KG1 (cell line): ENCODE measurements at regions not wholly inside any gene's neighbourhood (a gene's known extent, or its start where the extent isn't known, plus 50 kb on each side); places are given as distances from the start of the nearest gene placed in this dataset.

Experiments
- DNase-seq: peaks from one replicate; lab custom pipeline; 2025; lab: John Stamatoyannopoulos, UW

- no peak for DNase-seq
These were observed 93.5 kb downstream of the C1orf94 start for GRCh38 chr1:34270181-34270580.

- DNase-seq: no peak
These were observed 95.4 kb downstream of the C1orf94 start for GRCh38 chr1:34272152-34272551.

- DNase-seq: no peak
These were observed 98.4 kb downstream of the C1orf94 start for GRCh38 chr1:34275150-34275549.

GRCh38 chr1:34276606-34277005, 99.9 kb downstream of the C1orf94 start:
- no peak for DNase-seq

- DNase-seq: no peak
These were observed 100.4 kb downstream of the C1orf94 start for GRCh38 chr1:34277150-34277549.

GRCh38 chr1:34278211-34278610, 101.5 kb downstream of the C1orf94 start:
- DNase-seq: no peak

- DNase-seq: no peak
These were observed 103.3 kb downstream of the C1orf94 start for GRCh38 chr1:34279971-34280370.

GRCh38 chr1:34280509-34280908, 103.8 kb downstream of the C1orf94 start:
- DNase-seq: no peak

GRCh38 chr1:34283142-34283541, 106.4 kb downstream of the C1orf94 start:
- DNase-seq: no peak

GRCh38 chr1:34286511-34286910, 109.8 kb downstream of the C1orf94 start:
- DNase-seq: no peak

GRCh38 chr1:34290831-34291230, 114.1 kb downstream of the C1orf94 start:
- DNase-seq: no peak

GRCh38 chr1:34292472-34292871, 115.8 kb downstream of the C1orf94 start:
- DNase-seq: no peak

- DNase-seq: no peak
These were observed 119.4 kb downstream of the C1orf94 start for GRCh38 chr1:34296059-34296458.

- DNase-seq: no peak
These were observed 126.1 kb downstream of the C1orf94 start for GRCh38 chr1:34302798-34303197.

- DNase-seq: no peak
These were observed 126.5 kb downstream of the C1orf94 start for GRCh38 chr1:34303218-34303617.

- no peak for DNase-seq
These were observed 129.9 kb downstream of the C1orf94 start for GRCh38 chr1:34306568-34306967.

- DNase-seq: no peak
These were observed 135.7 kb downstream of the C1orf94 start for GRCh38 chr1:34312359-34312758.

GRCh38 chr1:34315974-34316373, 139.3 kb downstream of the C1orf94 start:
- DNase-seq: no peak

- DNase-seq: no peak
These were observed 140.1 kb downstream of the C1orf94 start for GRCh38 chr1:34316773-34317172.

- DNase-seq: no peak
These were observed 142.5 kb downstream of the C1orf94 start for GRCh38 chr1:34319218-34319617.

- no peak for DNase-seq
These were observed 143.5 kb downstream of the C1orf94 start for GRCh38 chr1:34320053-34320669.

- DNase-seq: no peak
These were observed 146.3 kb downstream of the C1orf94 start for GRCh38 chr1:34322969-34323368.

- no peak for DNase-seq
These were observed 148.3 kb downstream of the C1orf94 start for GRCh38 chr1:34324879-34325440.

- no peak for DNase-seq
These were observed 151.6 kb downstream of the C1orf94 start for GRCh38 chr1:34328281-34328799.
